DMS53 (cell line): ENCODE measurements at regions not wholly inside any gene's neighbourhood (a gene's known extent, or its start where the extent isn't known, plus 50 kb on each side); places are given as distances from the start of the nearest gene placed in this dataset.

Experiments used
- DNase-seq: peaks from one replicate; lab custom pipeline; 2025; lab: John Stamatoyannopoulos, UW

DNA sequence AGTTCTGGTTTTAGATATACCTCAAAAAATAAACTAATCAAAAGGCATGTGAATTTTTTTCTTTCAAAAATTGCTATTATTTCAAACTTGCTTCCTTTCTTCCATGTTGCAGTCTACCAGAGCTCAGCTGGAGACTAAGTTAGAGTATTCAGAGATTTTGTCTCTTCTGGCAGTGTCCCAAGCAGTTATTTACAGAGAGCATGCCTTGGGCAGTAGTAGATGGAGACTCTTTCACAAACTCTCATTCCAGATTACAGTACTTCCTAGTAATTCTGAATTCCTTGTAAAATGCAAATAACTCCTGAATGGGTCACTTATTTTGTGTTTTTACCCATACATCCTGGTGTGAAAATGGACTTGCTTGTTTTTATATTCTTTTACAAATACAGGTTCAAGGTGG lies 703.4 kb downstream of the EPHA7 start:
- no peak for DNase-seq

DNA sequence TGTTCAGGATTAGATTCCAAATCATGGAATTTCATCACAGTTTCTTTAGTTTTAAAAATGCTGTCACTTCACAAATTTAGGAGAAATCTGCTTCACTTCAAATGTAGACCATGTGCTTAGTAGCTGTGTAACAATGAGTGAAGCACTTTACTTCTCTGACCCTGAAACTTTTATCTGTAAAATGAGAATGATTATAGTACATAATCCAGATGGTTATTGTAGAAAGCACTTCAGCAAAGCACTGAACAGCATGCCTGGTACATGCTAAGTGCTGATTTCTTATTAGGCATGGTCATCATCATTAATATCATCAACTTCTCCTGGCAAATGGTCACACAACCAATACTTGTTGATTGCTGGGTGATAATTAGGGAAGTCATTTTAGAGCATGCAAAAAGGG lies 705.0 kb downstream of the EPHA7 start:
- DNase-seq = no peak

DNA sequence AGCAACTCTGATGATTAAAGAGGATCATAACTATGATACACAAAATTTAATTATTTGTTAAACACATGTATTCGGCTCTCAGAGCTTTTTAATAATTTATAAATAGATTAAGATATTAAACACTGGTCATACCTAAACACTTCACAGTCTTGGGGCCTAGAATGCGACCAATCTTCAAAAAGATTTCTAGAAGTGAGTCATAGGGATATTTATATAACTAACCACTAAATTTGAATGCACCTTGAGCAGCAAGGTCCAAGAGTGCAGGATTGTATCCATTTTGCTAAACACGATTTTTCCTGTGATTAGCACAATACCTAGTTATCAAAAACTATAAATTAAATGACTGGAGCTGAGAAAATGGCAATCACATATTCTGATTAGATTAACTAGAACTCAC lies 709.3 kb downstream of the EPHA7 start:
- DNase-seq = no peak

DNA sequence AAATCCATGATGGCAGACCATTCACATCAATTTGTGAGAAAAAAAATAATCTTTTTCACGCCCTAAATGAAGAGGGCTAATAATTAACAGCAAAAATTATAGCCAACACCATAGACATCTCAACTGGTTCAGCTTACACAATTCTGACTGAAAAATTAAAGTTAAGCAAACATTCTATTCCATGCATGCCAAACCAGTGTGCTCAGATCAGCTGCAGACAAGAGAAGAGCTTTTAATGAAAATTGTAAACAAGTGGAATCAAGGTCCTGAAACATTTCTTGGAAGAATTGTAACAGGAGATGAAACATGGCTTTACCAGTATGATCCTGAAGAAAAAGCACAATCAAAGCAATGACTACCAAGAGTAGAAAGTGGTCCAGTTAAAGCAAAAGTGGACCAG lies 710.4 kb downstream of the EPHA7 start:
- no peak for DNase-seq

DNA sequence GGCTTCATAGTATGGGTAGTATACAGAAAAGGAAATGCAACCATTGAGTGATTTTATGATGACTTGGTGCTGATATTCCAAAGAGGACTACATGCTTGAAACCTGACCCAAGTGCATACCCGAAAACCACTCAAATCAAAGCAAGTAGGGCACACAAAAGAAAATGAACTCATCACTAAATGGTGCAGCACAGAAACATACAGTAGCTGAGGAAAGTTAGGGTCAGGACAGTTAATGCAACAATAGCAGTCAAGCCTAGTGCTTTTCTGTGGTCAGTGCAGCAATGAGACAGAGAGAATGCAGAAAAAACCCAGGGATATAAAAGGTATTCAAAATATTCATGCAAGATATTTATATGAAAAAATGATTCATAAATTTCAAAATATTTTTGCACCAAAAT lies 711.1 kb downstream of the EPHA7 start:
- peak; percentile 30 for DNase-seq

DNA sequence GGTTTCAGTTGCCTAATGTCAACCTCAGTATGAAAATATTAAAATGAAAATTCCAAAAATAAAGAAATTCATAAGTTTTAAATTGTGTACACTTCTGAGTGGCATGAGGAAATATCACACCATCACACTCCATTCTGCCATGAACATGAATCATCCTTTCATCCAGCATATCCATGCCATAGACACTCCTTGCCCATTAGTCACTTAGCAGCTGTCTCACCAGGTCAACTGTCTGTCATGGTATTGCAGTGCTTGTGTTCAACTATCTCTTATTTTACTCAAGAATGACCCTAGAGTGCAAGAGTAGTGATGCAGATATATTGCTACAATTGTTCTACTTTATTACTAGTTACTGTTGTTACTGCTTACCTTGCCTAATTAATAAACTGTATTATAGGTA lies 712.4 kb downstream of the EPHA7 start:
- DNase-seq = peak; percentile 51

DNA sequence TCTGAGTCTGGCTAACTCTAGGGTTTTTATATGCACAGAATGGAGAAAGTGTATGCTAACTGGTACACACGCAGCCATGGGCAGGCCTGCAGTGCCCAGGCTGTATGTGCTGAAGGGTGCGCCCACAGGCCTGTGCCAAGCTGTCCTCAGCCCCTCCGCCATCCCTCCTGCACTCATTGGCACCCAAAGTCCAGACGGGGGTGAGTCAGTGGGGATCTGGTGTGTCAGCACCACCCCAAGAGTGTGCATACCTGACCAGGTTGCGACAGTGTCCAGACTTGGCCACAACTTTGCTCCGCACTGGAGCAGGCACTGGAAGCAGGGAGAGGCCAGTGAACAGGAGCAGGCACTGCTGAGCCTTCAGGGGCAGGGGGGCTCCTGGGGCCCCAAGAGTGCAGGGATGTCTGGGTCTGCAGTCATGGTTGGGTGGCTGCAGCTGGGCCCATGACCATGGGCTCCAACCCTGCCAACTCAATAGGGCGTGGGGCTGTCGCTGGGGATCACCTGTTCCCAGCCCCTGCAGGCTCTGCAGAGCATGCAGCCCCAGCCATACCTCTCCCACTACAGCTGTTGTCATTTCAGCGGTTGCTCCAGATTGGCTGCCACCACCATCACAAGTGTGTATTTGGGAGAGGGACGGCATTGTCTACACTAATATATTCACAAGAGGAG lies 717.8 kb downstream of the EPHA7 start:
- DNase-seq = no peak

DNA sequence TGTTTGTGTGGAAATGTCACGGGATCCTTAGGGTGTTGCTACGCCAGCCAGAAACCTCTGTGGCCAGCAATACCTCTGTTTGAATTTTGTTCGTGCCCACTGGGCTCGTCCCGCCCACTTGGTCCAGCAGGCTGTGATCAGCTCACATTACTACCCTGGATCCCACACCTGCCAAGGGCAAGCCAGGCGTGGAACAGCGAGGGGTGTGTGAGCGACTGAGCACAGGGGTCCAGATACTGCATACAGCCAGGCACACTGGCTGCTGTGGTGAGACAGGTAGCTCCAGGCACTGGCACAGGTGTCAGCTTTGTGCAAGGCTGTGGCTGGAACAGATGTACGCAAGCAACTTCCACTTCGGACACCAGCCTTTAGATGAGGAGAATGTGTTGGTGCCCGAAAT lies 718.9 kb downstream of the EPHA7 start:
- DNase-seq = no peak

DNA sequence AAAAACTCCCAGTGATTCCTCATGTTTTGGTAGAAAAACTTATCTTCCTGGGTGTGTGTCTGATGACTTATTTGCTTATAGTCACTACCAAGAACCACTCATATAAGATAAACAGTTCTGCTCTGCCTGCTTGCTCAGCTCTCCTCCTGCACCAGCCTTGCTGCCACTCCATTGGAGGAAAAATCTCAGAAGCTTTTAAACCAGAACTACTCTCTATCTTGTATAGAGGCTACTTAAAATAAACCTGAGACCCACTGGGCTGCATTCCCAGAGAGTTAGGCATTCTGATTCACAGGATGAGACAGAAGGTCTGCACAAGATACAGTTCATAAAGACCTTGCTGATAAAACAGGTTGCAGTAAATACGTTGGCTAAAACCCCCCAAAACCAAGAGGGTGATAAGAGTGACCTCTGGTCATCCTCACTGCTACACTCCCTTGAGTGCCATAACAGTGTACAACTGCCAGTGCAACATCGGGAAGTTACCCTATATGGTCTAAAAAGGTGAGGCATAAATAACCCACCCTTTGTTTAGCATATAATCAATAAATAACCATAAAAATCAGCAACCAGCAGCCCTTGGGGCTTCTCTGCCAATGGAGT lies 728.3 kb downstream of the EPHA7 start:
- DNase-seq = peak; percentile 39

DNA sequence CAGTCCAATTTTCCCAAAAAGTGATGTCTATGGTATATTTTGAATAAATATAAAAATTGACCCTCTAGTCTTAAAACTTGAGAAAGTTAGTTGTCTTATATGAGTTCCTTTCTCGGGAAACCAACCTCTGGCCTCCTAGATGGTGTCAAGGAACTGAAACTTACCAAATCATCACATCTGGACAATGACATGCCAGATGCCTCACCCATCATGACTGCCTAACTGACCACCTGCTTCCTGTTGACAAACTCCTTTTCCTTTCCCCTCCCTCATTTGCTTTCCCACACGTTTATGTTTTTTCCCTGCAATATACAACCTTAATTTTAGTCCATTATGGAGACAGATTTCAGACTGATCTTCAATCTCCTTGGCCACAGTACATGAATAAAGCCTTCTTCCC lies 731.0 kb downstream of the EPHA7 start:
- DNase-seq = peak; percentile 32

DNA sequence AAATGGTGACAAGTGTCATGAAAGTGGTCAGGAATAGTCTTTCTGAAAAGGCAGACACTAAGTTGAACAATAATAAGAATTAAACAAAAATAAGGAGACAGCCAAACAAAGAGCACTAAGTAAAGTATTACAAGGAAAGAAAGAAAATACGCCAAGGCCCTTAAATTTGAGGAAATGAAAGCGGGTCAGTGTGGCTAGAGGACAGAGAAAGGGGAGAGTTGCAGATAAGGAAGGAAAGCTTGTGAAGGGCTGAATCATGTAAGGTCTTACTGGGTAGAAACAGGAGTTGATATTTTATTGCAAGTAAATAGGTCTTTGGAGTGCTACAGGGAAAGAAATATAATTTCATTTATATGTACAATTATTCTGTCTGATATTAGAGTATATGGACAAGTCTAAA lies 732.1 kb downstream of the EPHA7 start:
- DNase-seq = no peak

DNA sequence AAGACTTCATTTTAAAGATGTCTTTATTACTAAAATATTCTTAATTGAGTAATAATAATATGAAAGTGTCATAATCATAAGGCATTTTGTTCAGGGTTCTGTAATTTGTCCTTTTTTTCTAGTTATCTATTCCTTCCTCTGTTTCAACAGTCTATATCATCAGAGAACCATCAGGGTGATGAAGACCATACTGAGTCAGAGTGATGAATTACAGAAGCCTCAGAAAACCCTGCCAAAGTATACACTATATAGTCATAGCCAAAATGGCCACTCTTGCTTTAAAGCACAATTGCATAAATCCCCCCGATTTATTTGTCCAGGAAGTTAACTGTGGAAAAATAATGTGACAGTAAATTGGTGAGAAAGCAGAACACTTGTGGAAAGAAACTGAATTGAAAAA lies 735.0 kb downstream of the EPHA7 start:
- DNase-seq = no peak

DNA sequence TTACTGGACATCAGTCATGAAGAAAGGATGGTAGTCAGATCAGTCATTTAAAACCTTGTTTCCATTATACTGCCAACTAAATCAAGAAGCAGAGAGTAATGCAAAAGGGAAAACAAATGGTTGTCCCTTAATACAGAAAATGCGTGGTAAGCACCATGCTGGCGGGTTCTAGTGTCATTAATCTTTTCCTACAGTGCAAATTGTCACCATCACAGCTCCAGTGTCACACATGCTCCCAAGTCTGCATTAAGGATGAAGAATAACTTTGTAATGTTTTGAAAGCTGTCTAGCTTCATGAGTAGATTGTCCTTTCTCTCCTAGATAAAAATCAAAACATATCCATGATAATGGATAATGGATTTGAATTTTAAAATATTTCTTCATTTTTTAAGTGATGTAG lies 735.6 kb downstream of the EPHA7 start:
- no peak for DNase-seq

DNA sequence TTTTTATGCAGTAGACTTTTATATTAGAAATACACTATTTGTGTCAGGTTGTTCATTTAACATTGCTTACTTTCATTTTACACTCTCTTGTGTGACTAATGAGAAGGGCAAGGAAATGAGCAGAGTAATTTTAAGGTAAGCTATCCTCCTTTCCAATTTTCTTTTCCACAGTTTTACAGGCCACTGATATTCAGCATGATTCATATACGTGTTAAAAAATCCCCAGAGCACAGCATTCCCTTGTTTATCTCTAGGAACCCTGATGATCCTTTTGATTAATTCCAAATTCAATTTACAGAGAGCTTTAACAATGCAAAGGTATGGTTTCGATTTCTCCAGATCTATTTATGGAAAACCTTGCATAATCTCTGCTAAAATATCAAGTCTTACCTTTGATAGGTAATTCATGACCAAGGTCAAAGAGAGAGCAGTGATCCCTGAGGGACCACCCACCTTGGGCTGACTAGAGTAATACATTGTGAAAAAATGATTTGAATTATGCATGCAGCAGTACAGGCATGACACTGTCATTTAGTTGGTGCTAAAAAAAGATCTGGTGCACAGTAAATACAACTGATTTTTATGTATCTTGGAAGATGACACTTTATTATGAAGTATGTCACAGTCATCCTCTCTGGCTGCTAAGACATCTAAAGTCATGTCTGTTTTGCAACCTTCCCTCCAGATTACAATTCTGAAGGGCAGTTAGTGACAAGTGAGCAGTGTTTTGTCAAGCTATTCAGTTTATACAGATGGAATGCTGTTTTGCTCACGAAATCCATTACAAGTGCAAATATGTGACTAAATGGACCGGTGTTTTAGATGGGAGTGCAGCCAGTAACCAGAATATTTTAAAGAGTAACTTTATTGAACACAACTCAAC lies 736.6 kb downstream of the EPHA7 start:
- no peak for DNase-seq

DNA sequence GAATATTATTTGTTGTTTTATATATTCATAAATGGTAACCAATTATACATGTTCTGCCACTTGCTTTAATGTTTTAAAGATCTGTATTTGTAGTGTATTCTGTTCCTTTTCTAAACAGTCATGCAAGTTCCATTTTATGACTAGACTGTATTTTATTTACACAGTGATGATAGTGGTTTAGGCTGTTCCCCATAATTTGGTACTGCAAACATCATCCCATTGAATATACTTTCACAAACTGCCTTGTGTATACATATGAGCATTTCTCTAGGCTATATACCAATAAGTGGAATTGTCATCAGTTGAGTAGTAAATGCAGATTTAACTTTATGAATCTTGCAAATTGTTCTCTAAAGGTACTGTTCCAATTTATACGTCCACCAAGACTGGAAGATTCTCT lies 738.0 kb downstream of the EPHA7 start:
- DNase-seq = peak; percentile 11

DNA sequence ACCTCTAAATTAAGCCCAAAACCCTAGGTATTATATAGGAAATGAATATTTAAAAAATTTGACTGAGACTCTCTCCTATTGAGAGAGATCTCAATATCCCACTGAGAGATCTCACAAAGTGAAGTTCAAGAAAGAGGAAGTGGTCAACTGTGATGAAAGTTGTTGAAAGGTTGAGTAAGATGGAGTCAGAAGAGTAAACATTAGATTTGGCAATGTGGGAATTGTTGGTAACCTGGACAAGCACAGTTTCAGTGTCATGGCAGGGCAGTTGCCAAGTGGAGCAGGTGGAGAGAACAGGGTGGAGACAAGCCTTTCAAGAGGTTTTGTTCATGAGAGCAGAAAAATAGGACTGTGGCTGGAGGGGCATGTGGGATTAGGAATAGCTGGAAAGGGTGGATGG lies 747.9 kb downstream of the EPHA7 start:
- DNase-seq = peak; percentile 13

DNA sequence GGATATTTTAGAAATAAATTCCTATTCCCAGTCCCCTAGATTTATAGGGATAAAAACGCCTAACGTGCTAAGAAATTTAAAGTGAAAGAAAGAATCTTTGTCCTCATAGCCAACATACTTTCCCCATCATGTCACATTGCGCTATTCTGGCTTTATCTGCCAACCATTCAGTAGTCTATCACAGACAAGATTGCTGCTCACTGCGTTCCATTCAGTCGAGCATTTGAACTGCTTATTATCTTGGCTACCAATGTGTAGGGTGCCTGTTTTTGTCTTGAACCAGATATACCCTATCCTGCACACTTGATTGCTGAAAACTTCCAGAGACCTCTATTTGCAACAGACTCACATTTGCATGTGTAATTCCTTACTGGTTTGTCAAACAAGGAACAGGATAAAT lies 751.5 kb downstream of the EPHA7 start:
- no peak for DNase-seq

DNA sequence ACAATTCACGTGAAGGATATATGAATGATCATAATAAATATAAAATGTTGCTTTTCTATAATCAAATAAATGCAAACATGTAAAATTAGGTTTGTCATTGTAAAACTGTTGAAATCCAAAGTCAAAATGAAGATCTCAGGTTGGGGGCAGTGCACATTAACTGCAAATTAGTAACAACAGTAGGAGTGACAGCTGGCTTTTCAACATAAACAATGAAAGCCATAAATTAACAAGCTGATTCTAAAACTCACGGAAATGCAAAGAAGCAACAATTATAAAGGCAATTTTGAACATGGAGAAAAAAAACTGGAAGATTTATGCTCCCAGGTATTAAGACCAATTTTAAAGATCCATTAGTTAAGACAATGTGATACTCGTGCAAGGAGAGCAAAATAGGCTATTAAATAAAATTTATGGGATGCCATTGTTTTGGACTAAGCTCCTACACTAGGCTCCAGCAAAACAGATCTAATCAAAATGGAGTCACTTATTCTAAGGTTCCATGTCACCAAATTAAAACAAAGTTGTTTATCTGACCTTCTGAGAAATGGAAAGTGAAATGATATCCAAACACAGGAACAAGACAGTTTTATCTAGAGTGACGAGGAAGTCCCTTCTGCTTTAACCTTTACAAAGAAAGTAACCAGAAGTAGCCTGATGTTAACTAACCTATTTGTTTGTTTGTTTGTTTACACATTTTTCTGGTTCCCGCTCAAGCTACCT lies 770.8 kb downstream of the EPHA7 start:
- no peak for DNase-seq

DNA sequence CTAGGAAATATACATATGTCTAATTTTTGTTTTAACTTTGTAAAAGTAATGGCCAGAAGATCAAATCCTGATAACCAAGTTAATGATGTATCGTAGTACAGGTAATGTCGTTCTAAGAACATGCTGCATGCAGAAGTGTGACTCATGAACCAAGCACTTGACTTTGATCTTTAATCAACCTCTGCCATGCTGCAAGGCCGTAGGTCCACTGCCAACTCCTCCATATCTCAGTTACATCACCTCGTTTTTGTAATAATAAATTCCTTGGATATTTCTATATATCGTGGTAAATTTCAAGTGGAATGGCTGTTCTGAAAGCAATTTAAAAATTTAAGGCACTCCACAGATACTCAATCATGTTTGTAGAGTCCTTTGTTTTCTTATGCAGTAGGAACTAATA lies 771.7 kb downstream of the EPHA7 start:
- peak; percentile 76 for DNase-seq

DNA sequence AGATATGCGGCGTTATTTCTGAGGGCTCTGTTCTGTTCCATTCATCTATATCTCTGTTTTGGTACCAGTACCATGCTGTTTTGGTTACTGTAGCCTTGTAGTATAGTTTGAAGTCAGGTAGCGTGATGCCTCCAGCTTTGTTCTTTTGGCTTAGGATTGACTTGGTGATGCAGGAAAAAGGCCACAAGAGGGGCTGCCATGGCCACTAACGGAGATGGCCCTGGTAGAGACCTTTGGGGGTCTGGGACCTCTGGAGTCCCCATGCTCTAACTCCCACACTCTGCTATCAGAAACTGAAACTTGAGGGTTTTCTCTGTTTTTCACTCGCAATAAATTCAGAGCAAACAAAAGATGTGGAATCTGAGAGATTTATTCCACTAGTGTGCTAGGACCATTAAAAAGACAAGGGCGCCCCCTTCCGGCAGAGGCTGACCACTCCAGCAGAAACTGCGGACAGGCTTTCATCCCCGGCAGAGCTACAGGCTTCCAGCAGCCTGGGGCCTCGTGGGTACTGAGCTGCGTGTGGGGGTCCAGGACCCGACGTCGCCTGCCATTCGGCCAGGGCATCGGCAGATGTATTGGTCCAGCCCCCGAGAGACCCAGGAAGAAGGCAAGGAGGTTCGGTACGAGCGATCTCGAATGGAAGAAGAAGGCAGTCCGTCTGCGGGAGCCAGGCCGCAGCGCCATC lies 775.1 kb downstream of the EPHA7 start:
- DNase-seq = peak; percentile 77

DNA sequence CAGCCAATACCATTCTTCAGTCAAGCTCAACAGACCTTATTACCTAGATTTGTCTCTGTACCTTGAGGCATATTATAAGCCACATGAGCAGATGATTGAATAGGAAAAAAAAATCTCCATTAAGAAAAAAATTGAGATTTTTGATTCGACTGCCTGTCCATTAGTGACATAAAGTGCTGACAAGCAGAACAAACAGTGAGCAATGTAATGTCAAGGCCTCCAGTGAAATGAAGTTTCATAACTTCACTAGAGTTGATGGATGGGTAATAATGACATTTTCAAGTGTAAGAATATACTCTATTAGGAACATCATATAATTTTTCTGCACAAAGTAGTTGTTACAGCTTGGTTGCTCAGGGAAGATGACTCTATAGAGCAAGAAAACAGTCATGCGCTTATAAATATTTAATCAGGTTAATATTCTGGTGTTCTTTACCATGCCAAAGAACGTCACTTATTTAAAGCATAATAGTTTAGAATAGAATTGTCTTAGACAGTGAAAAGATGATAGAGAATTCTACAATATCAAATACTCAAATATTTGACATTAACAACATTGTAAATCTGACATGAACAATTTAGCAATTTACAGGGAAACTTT lies 783.7 kb downstream of the EPHA7 start:
- DNase-seq = no peak

DNA sequence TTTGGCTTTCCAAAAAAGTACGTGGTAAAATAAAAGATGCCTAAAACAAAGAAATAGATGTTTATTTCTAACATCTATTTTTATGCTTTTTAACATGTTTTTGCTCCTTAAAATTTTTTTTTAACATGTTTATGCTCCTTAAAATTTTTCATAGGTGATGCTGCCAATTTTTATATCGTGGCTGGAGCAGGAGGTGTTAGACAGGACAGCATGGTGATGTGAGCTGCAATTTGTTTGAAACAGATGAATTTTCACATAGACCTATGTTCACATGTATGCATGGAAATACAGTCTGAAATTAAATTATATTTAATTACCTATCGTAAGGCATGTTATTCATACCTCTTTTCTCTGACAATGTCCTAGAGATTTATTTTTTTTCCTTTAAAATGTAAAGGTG lies 784.8 kb downstream of the EPHA7 start:
- DNase-seq = no peak
